ENCODE measurements at regions not wholly inside any gene's neighbourhood (a gene's known extent, or its start where the extent isn't known, plus 50 kb on each side); places are given as distances from the start of the nearest gene placed in this dataset.

DNA sequence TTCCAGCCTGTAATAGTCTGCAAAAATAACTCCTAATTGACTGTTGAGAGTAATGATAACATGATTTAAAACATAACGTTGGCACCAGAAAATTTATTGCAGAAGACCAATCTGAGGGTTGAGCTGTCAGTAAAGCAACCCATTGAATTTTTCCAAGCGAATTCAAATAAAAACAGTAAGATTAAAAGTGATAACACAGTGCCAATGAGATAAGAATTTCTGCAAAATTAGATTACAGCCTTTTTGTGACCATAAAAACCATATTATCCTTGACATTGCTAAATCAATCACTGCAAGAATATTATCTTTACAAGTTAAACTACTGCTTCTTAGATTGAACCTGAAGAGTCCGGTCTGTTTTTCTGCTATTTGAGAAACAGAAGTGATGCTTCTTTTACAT lies 341.4 kb downstream of the CDH11 start:
- Histone ChIP-seq H3K36me3 (ENCODE audit: insufficient read depth, low read length) (no peaks in the 10 kb centered on the region), H3K9me3 (ENCODE audit: control insufficient read depth, insufficient read depth, low read length) (no peaks in the 10 kb centered on the region), H3K9ac (ENCODE audit: low read depth, low read length) (no peak overlapping the region), H3K4me1 (ENCODE audit: insufficient read depth, low read length) (no peaks in the 10 kb centered on the region)

DNA sequence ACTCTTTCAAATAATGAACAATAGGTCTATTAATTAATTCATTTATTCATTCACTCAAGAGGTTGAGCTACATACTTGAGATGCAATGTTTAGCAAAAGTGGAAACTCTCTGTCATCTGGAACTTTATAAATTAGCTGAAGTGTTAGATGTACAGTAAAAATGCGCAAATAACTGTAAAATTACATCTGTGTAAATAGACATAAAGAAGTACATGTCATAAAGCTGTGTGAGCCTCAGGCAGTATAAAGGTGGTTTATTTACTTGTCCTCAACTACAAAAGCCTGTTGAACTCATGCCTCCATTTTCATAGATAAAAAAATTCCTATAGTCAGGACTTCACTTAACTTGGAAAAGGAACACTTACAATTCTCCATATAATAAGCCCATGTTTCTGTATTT lies 343.1 kb downstream of the CDH11 start:
- Histone ChIP-seq H3K9me3 (ENCODE audit: control insufficient read depth, insufficient read depth, low read length) (no peaks in the 10 kb centered on the region), H3K36me3 (ENCODE audit: insufficient read depth, low read length) (no peaks in the 10 kb centered on the region), H3K4me1 (ENCODE audit: insufficient read depth, low read length) (no peaks in the 10 kb centered on the region), H3K9ac (ENCODE audit: low read depth, low read length) (no peak overlapping the region)

DNA sequence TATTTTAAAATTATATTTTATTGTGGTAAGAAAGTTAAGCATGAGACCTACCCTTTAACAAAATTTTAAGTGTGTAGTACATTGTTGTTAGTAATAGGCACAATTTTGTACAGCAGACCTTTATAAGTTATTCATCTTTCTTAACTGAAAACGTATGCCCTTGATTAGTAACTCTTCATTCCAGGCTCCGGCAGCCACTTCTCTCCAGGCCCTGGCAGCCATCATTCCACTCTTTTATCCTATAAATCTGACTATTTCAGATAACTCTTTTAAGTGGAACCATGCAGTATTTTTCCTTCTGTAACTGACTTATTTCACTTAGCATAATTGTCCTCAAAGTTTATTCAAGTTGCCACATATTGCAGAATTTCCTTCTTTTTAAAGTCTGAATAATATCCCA lies 348.2 kb downstream of the CDH11 start:
- Histone ChIP-seq H3K4me1 (ENCODE audit: insufficient read depth, low read length) (no peaks in the 10 kb centered on the region), H3K9ac (ENCODE audit: low read depth, low read length) (no peak overlapping the region), H3K36me3 (ENCODE audit: insufficient read depth, low read length) (no peaks in the 10 kb centered on the region), H3K9me3 (ENCODE audit: control insufficient read depth, insufficient read depth, low read length) (no peaks in the 10 kb centered on the region)

DNA sequence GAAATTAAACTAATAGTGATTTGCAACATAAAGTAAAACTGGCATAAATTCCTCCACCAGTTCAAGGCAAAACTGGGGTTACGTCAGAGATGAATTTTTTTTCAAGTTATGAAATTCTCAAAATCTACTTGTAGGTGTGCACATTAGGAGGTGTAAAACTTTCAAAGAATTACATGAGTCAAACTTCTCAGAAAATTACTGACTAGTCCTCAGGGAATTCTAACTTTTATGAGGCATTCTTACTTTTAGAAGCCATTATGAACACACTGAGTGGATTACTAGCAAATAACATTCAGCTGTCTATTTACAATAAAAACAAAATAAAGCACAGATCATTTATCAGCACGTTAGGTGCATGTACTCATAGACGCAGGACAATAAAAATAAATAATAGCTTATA lies 348.7 kb downstream of the CDH11 start:
- Histone ChIP-seq H3K9me3 (ENCODE audit: control insufficient read depth, insufficient read depth, low read length) (no peaks in the 10 kb centered on the region), H3K36me3 (ENCODE audit: insufficient read depth, low read length) (no peaks in the 10 kb centered on the region), H3K9ac (ENCODE audit: low read depth, low read length) (no peak overlapping the region), H3K4me1 (ENCODE audit: insufficient read depth, low read length) (no peaks in the 10 kb centered on the region)

DNA sequence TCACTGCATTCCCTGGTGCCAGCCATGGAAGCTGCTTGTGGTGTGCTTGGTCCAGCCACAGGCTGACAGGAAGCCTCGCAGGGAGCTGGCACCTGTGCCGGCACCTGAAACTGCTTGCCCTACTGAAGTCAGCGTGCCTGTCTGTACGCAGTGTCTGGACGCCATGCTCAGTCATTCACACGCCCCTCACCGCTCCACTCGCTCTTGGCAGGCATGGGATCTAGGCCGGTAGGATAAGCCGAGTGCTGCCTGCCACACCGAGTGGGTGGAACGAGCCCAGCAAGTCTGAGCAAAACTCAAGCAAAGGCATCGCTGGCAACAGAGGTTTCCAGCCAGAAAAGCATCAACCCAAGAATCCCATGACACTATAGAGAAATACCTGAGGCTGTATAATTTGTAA lies 350.6 kb downstream of the CDH11 start:
- Histone ChIP-seq H3K4me1 (ENCODE audit: insufficient read depth, low read length) (no peaks in the 10 kb centered on the region), H3K36me3 (ENCODE audit: insufficient read depth, low read length) (no peaks in the 10 kb centered on the region), H3K9ac (ENCODE audit: low read depth, low read length) (no peak overlapping the region), H3K9me3 (ENCODE audit: control insufficient read depth, insufficient read depth, low read length) (no peaks in the 10 kb centered on the region)

DNA sequence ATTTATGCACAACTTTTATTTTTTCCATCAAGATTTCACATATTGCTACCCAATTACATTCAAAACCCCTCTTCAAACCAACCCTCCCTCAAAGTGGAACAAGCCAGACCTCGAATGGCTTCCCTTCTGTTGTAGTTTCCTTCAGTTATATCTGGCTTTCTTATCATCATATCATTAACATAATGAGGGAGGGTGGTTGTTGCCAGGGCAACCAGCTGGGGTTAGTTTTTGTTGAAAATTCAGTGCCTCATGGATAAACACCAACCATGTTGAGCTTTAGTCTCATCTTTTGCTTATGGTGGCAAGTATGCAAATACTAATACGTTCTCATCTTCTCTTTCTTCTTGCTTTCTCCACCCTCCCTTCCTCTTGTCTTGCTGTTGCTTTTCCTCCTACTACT lies 359.7 kb downstream of the CDH11 start:
- Histone ChIP-seq H3K9me3 (ENCODE audit: control insufficient read depth, insufficient read depth, low read length) (no peaks in the 10 kb centered on the region), H3K36me3 (ENCODE audit: insufficient read depth, low read length) (no peaks in the 10 kb centered on the region), H3K9ac (ENCODE audit: low read depth, low read length) (no peak overlapping the region), H3K4me1 (ENCODE audit: insufficient read depth, low read length) (no peaks in the 10 kb centered on the region)

DNA sequence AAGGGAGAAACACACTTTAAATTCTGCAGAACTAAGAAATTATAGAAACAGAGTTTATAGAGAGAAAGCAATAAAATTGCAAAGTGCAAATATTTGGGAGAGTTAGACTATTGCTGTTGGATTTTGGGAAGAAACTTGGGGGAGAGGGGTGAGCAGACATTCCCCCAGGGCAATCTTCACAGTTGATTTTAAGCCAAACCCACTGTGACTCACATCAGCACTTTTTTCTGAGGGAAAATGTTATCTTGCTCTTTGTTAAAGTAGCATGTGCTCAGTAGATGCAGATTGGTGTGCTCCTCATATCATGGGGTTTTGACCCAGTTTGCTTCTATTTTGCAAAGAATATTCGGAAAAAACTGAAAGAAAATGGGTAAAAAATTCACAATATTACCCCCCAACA lies 367.6 kb downstream of the CDH11 start:
- no peak overlapping the region for H3K9ac ChIP-seq (ENCODE audit: low read depth, low read length)
- H3K9me3 ChIP-seq (ENCODE audit: control insufficient read depth, insufficient read depth, low read length), result no peaks in the 10 kb centered on the region
- no peaks in the 10 kb centered on the region for H3K36me3 ChIP-seq (ENCODE audit: insufficient read depth, low read length)
- no peaks in the 10 kb centered on the region for H3K4me1 ChIP-seq (ENCODE audit: insufficient read depth, low read length)

DNA sequence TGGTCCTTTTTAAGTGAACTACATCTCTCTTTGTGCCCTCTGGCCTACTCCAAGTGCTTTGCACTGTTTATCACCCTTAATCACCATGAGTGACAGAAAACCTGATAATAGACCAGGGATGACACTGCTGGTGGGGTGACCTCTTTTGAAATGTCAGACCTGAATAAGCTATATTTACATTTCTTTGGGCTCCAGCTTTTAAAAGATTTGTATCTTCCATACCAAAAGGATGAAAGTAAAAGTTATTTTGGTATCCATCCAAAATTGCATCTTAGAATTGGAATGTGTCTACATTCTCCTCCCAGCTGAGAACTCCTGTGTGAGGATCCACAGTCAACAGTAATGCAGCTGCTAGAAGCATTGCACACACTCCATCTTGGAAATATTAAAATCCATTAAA lies 370.0 kb downstream of the CDH11 start:
- Histone ChIP-seq H3K36me3 (ENCODE audit: insufficient read depth, low read length) (no peaks in the 10 kb centered on the region), H3K4me1 (ENCODE audit: insufficient read depth, low read length) (no peaks in the 10 kb centered on the region), H3K9me3 (ENCODE audit: control insufficient read depth, insufficient read depth, low read length) (no peaks in the 10 kb centered on the region), H3K9ac (ENCODE audit: low read depth, low read length) (no peak overlapping the region)

DNA sequence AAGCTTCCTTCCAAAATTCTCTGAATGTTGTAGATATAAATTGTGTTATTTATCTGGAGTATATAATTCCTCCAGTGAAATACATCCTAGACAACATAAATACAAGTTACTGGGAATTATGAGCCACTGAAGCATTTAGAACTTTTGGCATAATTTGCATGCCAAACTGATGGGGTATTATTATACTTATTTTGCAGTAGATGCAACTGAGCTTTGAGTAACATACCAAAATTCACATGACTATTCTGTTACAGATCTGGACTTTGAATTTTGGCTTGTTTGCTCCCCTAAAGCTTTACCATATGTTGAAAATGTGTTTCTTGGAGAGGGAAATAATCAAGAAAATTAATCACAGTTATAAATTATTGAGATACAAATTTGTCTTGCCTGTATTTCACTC lies 372.5 kb downstream of the CDH11 start:
- H3K4me1 ChIP-seq (ENCODE audit: insufficient read depth, low read length), result no peaks in the 10 kb centered on the region
- no peak overlapping the region for H3K9ac ChIP-seq (ENCODE audit: low read depth, low read length)
- H3K36me3 ChIP-seq (ENCODE audit: insufficient read depth, low read length), result no peaks in the 10 kb centered on the region
- no peaks in the 10 kb centered on the region for H3K9me3 ChIP-seq (ENCODE audit: control insufficient read depth, insufficient read depth, low read length)

DNA sequence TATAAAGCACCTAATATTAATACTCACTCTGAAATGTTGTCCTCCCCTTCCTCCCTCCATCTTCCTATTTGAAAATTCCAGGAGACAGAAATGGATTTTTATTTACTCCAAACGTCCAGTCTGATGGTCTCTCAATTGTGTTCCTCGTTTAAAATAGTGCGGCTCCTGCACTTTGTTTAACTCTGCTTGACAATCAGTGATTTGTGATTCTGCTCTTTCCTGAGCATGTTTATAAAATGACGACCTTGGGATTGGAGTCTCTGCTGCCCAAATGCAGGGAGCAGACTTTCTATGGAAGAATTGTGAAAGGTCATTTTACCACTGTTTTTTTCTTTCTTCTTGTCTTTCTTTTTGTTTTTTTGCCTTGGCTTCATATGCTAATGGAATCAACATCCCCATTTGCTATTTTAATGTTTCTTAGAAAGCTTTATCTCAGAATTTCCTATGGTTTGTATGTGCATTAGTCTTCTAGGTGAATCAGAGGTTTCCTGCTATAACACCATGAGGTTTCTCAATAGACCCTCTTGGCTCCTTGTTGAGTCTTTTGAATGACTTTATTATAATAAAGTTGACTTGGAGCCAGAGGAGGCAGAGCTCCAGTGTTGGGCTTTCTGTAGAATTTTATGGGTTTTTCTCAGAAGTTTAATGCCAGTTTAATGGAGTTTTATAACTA lies 376.5 kb downstream of the CDH11 start:
- Histone ChIP-seq H3K9me3 (ENCODE audit: control insufficient read depth, insufficient read depth, low read length) (no peaks in the 10 kb centered on the region), H3K9ac (ENCODE audit: low read depth, low read length) (no peak overlapping the region), H3K36me3 (ENCODE audit: insufficient read depth, low read length) (no peaks in the 10 kb centered on the region), H3K4me1 (ENCODE audit: insufficient read depth, low read length) (no peaks in the 10 kb centered on the region)

DNA sequence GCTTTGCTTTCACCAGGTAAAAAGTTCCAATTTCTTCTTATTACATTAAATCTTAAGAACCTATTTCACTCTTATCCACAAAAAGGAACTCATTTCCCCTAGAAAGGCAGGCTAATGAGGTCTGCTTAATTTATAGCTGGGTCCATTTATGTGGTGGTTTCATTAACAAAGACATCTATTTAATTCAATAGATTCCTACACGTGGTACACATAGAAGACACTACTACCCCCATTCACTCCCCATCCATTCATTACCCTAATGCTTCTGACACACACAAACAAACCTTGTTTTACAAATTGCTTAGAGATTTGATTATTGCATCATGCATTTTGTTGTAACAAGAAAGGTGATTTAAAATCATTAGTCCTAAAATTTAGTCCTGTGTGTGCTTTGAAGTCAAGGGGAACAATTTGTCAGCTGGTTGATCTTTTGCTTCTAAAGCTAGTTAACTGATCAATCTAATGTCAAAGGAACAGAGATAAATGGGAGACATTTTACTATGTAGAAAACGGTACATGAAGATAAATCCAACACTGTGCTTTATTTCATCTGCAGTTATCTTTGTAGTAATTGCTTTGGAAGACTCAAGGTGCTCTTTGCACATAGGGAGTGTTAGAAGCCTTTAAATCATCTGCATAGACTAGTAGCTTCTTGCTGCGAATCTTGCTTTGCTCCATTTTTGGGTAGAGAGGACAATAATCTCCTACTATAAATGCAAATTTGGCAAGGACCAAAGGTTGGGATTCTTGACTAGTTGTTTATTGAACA lies 379.2 kb downstream of the CDH11 start:
- Histone ChIP-seq H3K9me3 (ENCODE audit: control insufficient read depth, insufficient read depth, low read length) (no peaks in the 10 kb centered on the region), H3K36me3 (ENCODE audit: insufficient read depth, low read length) (no peaks in the 10 kb centered on the region), H3K9ac (ENCODE audit: low read depth, low read length) (no peak overlapping the region), H3K4me1 (ENCODE audit: insufficient read depth, low read length) (no peaks in the 10 kb centered on the region)

DNA sequence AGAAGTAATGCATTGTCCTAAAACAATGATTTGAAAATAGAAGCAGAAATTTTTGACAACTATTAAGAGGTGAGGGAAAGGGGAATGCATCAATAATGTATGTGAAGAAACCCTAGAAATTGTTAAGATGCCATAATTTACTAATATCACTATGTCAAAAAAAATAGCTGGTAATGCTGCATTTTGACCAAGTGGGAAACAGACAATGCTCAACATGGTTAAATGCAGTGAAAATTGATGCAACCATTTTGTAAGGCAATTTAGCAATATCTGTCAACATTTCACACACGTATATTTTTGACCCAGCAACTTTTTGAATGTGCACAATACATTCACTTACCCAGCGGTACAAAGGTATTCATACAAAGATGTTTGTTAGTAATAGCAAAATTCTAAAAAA lies 381.6 kb downstream of the CDH11 start:
- H3K36me3 ChIP-seq (ENCODE audit: insufficient read depth, low read length), result no peaks in the 10 kb centered on the region
- no peaks in the 10 kb centered on the region for H3K4me1 ChIP-seq (ENCODE audit: insufficient read depth, low read length)
- H3K9me3 ChIP-seq (ENCODE audit: control insufficient read depth, insufficient read depth, low read length), result no peaks in the 10 kb centered on the region
- no peak overlapping the region for H3K9ac ChIP-seq (ENCODE audit: low read depth, low read length)

DNA sequence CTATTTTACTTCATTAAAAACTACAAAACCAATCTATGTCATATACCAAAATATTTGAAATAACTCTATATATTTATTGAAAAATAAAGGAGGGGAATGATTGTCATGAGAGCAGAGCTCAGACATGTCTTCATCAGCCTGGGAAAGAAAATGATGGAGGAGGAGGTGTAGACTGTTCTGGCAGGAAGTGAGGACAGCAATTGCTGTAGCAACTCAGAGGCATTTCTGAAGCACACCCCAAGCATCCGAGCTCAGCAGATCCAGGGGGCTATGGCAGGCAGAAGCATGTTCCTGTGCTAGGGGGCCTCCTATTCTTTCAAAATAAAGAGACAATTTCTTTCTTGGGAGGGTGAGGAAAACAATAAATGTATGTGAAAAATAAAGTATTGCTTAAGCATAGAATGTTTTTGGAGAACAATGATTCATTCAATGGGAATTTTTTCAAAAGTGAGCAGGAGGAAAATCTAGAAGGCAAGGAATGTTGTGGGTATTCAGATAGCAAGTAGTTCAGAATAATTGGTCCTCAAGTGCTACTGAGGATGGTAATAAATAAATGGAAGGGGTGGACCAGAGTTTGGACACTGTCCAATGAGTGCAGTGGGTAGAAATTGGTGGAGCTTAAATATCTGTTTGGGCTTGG lies 383.4 kb downstream of the CDH11 start:
- H3K4me1 ChIP-seq (ENCODE audit: insufficient read depth, low read length), result no peaks in the 10 kb centered on the region

DNA sequence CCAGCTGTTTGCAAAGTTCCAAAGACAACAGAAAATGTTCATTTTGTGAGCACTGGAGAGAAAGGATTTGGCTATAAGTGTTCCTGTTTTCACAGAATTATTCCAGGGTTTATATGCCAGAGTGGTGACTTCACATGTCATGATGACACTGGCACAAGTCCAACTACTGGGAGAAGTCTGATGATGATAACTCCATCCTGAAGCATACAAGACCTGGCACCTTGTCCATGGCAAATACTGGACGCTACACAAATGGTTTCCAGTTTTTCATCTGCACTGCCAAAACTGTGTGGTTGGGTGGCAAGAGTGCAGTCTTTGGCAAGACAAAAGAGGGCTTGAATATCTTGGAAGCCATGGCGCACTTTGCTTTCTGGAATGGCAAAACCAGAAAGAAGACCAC lies 385.0 kb downstream of the CDH11 start:
- no peak overlapping the region for H3K9ac ChIP-seq (ENCODE audit: low read depth, low read length)
- no peaks in the 10 kb centered on the region for H3K36me3 ChIP-seq (ENCODE audit: insufficient read depth, low read length)
- H3K4me1 ChIP-seq (ENCODE audit: insufficient read depth, low read length), result no peaks in the 10 kb centered on the region
- H3K9me3 ChIP-seq (ENCODE audit: control insufficient read depth, insufficient read depth, low read length), result no peaks in the 10 kb centered on the region

More for the DNA sequence above, 383.4 kb downstream of the CDH11 start:
- no peak overlapping the region for H3K9ac ChIP-seq (ENCODE audit: low read depth, low read length)
- H3K36me3 ChIP-seq (ENCODE audit: insufficient read depth, low read length), result no peaks in the 10 kb centered on the region
- H3K9me3 ChIP-seq (ENCODE audit: control insufficient read depth, insufficient read depth, low read length), result no peaks in the 10 kb centered on the region

DNA sequence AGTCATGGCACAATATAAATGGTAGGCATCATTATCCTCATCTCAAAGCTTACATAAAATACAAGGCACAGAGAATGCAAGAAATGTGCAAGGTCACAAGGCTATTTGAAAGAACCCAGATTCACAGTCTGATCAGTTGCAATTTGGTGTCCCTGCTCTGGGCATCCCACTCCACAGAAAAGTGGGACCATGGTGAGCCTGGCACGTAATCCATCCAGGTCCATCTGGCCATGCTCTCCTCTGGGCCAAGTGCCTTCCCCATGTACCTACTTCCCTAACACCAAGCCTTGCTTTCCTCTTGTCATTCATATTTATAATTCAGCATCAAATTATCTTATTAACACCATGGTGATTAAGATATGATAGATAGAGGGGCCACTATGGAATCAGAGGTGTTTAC lies 390.0 kb downstream of the CDH11 start:
- Histone ChIP-seq H3K9ac (ENCODE audit: low read depth, low read length) (no peak overlapping the region), H3K36me3 (ENCODE audit: insufficient read depth, low read length) (no peaks in the 10 kb centered on the region), H3K4me1 (ENCODE audit: insufficient read depth, low read length) (no peaks in the 10 kb centered on the region), H3K9me3 (ENCODE audit: control insufficient read depth, insufficient read depth, low read length) (no peaks in the 10 kb centered on the region)
